ENCODE measurements at regions not wholly inside any gene's neighbourhood (a gene's known extent, or its start where the extent isn't known, plus 50 kb on each side); places are given as distances from the start of the nearest gene placed in this dataset.
A peak's percentile ranks its signal among the peaks of the same experiment; 100 is the strongest.

DNA sequence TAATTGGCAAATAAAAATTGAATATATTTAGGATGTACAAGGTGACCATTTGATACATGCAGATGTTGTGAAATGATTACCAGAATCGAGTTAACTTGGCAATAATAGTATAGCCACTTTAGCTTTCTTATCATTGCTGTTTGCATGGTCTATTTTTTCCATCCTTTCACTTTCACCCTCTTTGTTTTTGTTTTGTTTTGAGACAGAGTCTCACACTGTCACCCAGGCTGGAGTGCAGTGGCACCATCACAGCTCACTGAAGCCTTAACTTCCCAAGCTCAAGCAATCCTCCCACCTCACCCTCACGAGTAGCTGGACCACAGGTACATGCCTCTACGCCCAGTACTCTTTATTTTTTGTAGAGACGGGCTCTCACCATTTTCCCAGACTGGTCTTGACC lies 218.6 kb upstream of the ADGRL3 start:
- no TSS peak for BruUV-seq (replicated peaks)
- Histone ChIP-seq H3K27me3 (replicated peaks in 1 of 2; ENCODE audit: control insufficient read depth in 2 of 2, insufficient read depth in 2 of 2, low read length in 1 of 2) (no peaks in the 10 kb centered on the region), H2AFZ (ENCODE audit: control insufficient read depth, low read depth, low read length) (no peak overlapping the region), H3K27ac (ENCODE audit: control insufficient read depth, insufficient read depth) (no peak overlapping the region), H3K79me2 (ENCODE audit: control insufficient read depth, insufficient read depth, low read length) (no peaks in the 10 kb centered on the region), H3K9ac (ENCODE audit: control insufficient read depth, insufficient read depth, low read length) (no peak overlapping the region), H3K36me3 (ENCODE audit: control insufficient read depth in 2 of 2, insufficient read depth in 2 of 2, low read length in 1 of 2) (no peaks in the 10 kb centered on the region), H3K4me1 (ENCODE audit: control insufficient read depth, insufficient read depth, low read length) (no peaks in the 10 kb centered on the region), H3K9me3 (replicated peaks; ENCODE audit: control insufficient read depth, insufficient read depth, low read length) (no peaks in the 10 kb centered on the region), H3K4me2 (ENCODE audit: control insufficient read depth, insufficient read depth) (no peak overlapping the region), H4K20me1 (ENCODE audit: control insufficient read depth, insufficient read depth) (no peaks in the 10 kb centered on the region), H3K4me3 (no peak overlapping the region)
- no peak for DNase-seq (ENCODE audit: low read depth, low spot score)
- in situ Hi-C loops (cut with MboI), result no loop called here
- RAD21 ChIA-PET (ENCODE audit: unreplicated experiment), result no interaction called here
- TF ChIP-seq POLR2A (IDR thresholded peaks at IDR 0.05; ENCODE audit: low read depth, low read length) (no peak), RB1 (IDR thresholded peaks at IDR 0.05; ENCODE audit: borderline replicate concordance) (no peak), ETV6 (conservative IDR thresholded peaks at IDR 0.05 in 1 of 2, IDR thresholded peaks at IDR 0.05 in 1 of 2; ENCODE audit: borderline replicate concordance in 1 of 2, low read depth in 1 of 2) (no peak)
- POLR2A ChIA-PET, result no interaction called here
- SMC1A ChIA-PET (ENCODE audit: uncharacterized antibody, unreplicated experiment), result interaction anchor here (1.3 kb wide), 1 partner anchor 8 kb away, joined by 4 read pairs; no protein-coding TSS in a partner anchor
- intact Hi-C loops (cut with micrococcal nuclease; ENCODE audit: unreplicated experiment), result no loop called here
- 0% methylated on average over 4 of the region's 4 CpGs for WGBS (ENCODE audit: insufficient coverage, insufficient replicate concordance, low lambda C conversion rate, missing lambda C conversion rate)
- CTCF ChIA-PET, result no interaction called here
- FAIRE-seq, result no peak
- ATAC-seq, result peak; percentile 76

GRCh38 chr4:60989141-60989540 lies 211.0 kb upstream of the ADGRL3 start:
- H4K20me1 ChIP-seq (ENCODE audit: control insufficient read depth, insufficient read depth), result no peaks in the 10 kb centered on the region

More at GRCh38 chr4:60989141-60989540, 211.0 kb upstream of the ADGRL3 start:
- DNase-seq (ENCODE audit: low read depth, low spot score) (no peak), ATAC-seq (no peak), FAIRE-seq (no peak)
- in situ Hi-C loops (cut with MboI), result no loop called here
- SMC1A ChIA-PET (ENCODE audit: uncharacterized antibody, unreplicated experiment), result interaction anchor here (1.4 kb wide), 1 partner anchor 52 kb away, joined by 3 read pairs; no protein-coding TSS in a partner anchor
- Histone ChIP-seq H3K36me3 (ENCODE audit: control insufficient read depth in 2 of 2, insufficient read depth in 2 of 2, low read length in 1 of 2) (no peaks in the 10 kb centered on the region), H3K79me2 (ENCODE audit: control insufficient read depth, insufficient read depth, low read length) (no peaks in the 10 kb centered on the region), H2AFZ (ENCODE audit: control insufficient read depth, low read depth, low read length) (no peak overlapping the region), H3K4me2 (ENCODE audit: control insufficient read depth, insufficient read depth) (no peak overlapping the region), H3K9ac (ENCODE audit: control insufficient read depth, insufficient read depth, low read length) (no peak overlapping the region), H3K4me1 (ENCODE audit: control insufficient read depth, insufficient read depth, low read length) (no peaks in the 10 kb centered on the region), H3K4me3 (no peak overlapping the region), H3K9me3 (replicated peaks; ENCODE audit: control insufficient read depth, insufficient read depth, low read length) (no peaks in the 10 kb centered on the region), H3K27ac (ENCODE audit: control insufficient read depth, insufficient read depth) (no peak overlapping the region), H3K27me3 (replicated peaks in 1 of 2; ENCODE audit: control insufficient read depth in 2 of 2, insufficient read depth in 2 of 2, low read length in 1 of 2) (no peaks in the 10 kb centered on the region)
- CTCF ChIA-PET, result interaction anchor here (1.1 kb wide), 1 partner anchor 63 kb away, joined by 4 read pairs; no protein-coding TSS in a partner anchor
- RAD21 ChIA-PET (ENCODE audit: unreplicated experiment), result no interaction called here
- intact Hi-C loops (cut with micrococcal nuclease; ENCODE audit: unreplicated experiment), result no loop called here
- POLR2A ChIA-PET, result no interaction called here
- BruUV-seq (replicated peaks), result no TSS peak
- no peak for TF ChIP-seq IKZF1 (conservative IDR thresholded peaks at IDR 0.05)
- TF ChIP-seq TAF1 (IDR thresholded peaks at IDR 0.05; ENCODE audit: borderline replicate concordance, low read depth, low read length), result no peak
- no peak for TF ChIP-seq GABPA (IDR thresholded peaks at IDR 0.05; ENCODE audit: low read depth)
- no peak for TF ChIP-seq POLR2AphosphoS2 (IDR thresholded peaks at IDR 0.05; ENCODE audit: low read depth, low read length)
- TF ChIP-seq MYC (IDR thresholded peaks at IDR 0.05; ENCODE audit: insufficient read depth, insufficient read length, insufficient replicate concordance, low read length, severe bottlenecking), result no peak
- no peak for TF ChIP-seq ETV6 (conservative IDR thresholded peaks at IDR 0.05 in 1 of 2, IDR thresholded peaks at IDR 0.05 in 1 of 2; ENCODE audit: borderline replicate concordance in 1 of 2, low read depth in 1 of 2)
- TF ChIP-seq BRCA1 (IDR thresholded peaks at IDR 0.05; ENCODE audit: low read depth, low read length), result no peak
- no peak for TF ChIP-seq E2F4 (IDR thresholded peaks at IDR 0.05; ENCODE audit: low read depth, low read length)
- TF ChIP-seq SRF (IDR thresholded peaks at IDR 0.05; ENCODE audit: low read depth in 2 of 2, low read length in 2 of 2), result no peak
- TF ChIP-seq LARP7 (IDR thresholded peaks at IDR 0.05), result no peak
- 0% methylated on average over 1 of the region's 1 CpG for WGBS (ENCODE audit: insufficient coverage, insufficient replicate concordance, low lambda C conversion rate, missing lambda C conversion rate)

Measured in GM12878 (cell line).